DMS114 treated with DMSO at 0.1 percent for 48 hours (cell line): ENCODE measurements at regions not wholly inside any gene's neighbourhood (a gene's known extent, or its start where the extent isn't known, plus 50 kb on each side); places are given as distances from the start of the nearest gene placed in this dataset.
"Not testable (repeated sequence)": the region's sequence is repeated elsewhere in the genome, so short reads cannot be mapped to it uniquely, and the experiment has no call there.

Experiments
- DNase-seq: peaks from one replicate; lab custom pipeline; 2025; ENCODE audit not compliant: unreplicated experiment; lab: John Stamatoyannopoulos, UW

DNA sequence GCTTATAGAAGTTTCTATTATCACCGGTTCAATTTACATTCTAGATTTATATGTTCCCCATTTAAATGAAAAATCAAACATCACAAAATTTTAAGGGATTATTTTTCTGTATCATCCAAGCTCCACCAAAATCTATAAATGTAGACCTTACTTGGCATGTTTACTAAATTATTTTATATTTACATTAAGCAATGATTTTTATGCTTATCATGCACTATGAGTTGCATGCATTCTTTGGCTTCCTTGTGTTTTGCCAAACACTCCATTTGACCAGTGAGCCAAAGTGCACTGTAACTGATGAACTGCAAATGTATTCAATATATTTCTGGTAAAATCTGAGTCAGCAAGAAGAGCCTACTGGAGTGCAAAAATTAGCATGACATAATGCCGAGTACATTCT, 595.5 kb upstream of the PCDH7 start:
- DNase-seq: not testable (repeated sequence)

DNA sequence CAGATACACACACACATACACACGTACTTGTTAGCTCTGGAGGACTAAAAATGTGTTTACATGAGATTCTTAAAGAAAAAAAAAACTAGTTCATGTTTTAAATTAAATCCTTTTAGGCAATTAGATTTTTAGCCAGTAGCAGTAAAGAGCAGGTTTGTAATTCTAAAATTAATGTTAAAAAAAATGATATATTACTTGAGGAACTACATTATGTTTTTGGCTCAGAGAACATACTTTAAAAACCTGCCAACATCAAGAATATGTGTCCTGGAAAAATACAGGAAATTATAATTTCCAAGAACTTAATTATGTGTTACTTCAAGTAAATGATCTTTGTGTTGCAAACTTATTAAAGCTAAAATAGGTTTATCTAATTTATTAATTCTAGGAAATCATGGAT, 594.3 kb upstream of the PCDH7 start:
- no peak for DNase-seq

DNA sequence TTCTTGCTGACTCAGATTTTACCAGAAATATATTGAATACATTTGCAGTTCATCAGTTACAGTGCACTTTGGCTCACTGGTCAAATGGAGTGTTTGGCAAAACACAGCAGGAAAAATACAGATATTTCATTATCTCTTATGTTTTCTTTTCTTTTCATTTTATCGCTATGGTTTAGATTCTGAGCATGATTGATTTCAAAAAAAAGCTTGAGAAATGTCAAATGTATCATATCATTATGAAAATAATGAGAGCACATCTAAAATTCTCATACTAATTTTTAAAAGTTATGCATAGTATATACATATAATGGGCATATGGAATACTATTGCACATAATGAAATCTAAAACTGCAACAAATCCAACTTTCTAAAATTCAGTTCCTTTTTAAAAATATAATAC, 593.8 kb upstream of the PCDH7 start:
- DNase-seq: no peak

DNA sequence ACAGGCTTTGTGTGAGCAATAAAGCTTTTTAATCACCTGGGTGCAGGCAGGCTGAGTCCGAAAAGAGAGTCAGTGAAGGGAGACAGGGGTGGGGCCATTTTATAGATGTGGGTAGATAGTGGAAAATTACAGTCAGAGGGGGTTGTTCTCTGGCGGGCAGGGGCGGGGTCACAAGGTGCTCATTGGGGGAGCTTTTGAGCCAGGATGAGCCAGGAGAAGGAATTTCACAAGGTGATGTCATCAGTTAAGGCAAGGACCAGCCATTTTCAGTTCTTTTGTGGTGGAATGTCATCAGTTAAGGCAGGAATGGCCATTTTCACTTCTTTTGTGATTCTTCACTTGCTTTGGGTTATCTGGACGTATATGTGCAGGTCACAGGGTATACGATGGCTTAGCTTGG, 571.3 kb upstream of the PCDH7 start:
- DNase-seq: not testable (repeated sequence)

DNA sequence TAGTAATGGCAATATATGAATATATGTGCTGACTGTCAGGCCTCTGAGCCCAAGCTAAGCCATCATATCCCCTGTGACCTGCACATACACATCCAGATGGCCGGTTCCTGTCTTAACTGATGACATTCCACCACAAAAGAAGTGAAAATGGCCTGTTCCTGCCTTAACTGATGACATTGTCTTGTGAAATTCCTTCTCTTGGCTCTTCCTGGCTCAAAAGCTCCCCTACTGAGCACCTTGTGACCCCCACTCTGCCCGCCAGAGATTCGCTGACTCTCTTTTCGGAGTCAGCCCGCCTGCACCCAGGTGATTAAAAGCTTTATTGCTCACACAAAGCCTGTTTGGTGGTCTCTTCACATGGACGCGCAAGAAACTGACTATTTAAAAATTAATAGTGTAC, 570.6 kb upstream of the PCDH7 start:
- DNase-seq: not testable (repeated sequence)

DNA sequence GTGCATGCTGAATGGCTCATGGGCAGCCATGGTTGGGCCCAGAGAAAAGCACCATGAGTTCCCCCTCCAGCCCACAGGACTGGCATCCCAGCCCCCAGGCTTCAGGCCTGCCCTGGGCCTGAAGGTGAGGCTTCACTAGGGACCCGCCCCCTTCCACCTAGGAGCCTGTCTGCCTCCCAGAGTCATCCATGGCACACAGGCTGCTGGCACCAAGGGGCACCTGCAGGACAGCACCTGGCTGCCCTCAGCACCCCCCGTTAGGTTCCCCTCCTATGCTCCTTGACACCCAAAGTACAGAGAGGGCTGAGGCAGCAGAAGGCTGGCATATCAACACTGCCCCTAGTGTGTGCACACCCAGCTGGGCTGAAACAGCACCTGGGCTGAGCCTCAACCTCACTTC, 566.7 kb upstream of the PCDH7 start:
- no peak for DNase-seq

DNA sequence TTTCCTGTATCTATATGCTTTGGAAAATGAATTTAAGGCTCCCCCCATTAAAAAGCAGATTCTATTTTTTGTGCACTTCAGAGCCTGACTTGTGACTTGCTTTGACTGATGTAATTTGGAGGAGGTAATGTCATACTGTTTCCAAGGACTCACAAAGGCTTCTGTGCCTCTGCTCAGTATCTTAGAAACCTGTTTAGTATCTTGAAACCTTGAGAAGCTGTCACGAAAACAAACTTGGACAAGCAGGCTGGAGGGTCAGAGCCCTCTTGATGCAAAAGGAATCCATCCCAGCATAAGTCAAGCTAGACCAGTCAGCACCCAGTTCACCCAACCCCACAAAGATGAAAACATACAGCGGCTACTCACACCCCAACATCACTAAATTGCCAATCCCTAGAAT, 560.0 kb upstream of the PCDH7 start:
- DNase-seq: no peak

DNA sequence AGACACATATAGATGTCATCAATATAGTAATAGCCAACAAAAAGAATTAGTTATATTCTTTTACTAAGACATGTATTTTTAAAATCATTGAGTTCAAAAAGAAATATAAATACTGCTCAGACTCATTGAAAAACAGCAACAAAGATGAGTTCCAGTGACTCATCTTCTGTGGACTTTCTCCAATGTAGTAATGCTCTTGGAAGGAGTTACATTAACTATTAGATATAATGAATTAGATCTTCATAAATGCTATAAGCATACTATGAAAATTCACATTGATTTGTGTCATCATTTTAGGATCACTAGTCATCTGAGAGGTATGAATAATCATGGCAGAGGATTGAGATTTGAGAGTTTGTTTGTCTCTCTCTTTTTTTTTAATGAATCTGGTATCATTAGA, 547.8 kb upstream of the PCDH7 start:
- DNase-seq: no peak

DNA sequence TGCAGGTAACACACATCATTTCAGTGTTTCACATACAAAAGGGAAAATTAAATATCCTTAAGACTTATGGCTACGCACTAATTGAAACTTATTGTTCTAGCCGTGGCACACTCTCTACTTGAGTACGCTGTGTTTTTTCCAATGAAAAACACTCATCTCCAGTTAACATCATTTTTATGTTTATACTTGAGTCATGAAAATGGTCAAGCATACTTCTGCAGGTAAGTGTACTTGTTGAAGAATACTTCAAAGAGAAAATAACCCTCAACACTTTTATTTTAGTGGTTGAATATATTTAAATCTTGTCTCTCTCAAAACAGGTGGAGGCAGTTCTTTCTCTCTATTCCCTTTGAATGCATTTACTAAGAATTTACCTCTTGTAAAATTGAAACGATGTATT, 538.7 kb upstream of the PCDH7 start:
- DNase-seq: no peak

DNA sequence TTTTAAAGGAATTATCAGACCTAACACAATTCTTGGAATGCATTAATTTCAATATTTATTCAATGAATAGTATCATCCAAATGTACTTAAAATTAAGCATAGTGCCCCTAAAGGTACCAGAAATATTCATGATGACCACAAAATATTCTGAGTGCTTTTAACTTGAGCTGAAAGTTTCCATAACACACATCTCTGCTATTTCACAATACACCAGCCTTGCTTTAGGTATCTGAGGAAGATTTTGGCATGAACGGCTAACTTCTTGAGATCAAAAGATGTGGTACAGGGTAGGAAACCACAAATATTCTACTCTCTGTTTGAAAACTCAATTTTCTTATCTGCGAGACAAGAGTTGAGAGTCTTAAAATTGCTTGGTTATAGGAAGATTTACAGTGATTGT, 538.3 kb upstream of the PCDH7 start:
- no peak for DNase-seq

DNA sequence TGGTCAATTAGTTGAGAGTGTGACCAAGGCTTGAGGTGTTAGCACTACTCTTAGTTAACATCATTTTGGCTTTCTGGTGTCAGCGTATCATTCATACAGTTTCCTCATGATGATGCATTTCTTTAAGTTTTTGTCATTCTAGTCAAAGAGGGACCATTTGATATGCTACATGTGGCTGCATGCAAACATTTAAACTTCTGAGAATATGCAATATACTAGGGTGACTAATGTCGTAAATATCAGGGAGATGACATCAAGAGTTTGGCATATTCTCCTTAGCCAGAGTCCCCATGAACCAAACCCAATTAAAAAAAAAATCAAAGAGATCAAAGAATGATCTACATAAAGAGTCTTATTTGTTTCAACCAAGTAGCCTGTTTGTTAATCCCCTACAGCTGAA, 537.4 kb upstream of the PCDH7 start:
- no peak for DNase-seq

DNA sequence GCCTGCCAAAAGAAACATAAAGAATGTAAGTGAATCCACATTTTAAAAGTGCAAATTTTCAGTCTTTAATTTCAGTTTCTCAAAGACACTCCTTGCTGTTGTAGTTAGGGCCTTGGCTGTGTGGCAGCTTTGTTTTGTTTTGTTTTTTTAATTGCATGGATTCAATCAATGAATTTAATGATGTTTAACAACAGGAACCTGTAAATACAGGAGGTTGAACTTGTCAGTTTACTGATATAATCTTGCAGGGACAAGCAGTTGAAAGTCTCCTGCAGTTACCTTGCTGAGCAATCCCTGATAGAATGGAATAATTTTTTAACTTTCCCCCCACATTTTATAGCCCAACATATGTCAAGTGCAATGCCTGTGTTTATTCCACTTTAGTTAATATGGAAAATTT, 528.3 kb upstream of the PCDH7 start:
- DNase-seq: no peak

DNA sequence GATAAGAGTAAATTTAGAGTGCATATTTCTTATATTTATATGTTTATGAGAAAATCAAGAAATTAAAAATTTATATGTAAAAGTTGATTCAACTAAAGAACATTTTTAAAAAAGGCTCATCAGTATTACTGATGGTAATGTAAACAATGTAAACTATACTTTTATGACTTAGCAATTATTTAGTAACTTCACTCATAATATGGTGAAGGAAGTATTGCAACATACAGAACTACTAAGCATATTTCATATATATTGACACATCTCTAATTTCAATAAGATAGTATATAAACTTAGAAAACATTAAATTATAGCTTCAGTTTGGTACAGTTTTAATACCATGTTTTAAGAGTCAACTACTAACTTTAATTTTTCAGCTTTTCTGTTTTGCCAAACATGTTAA, 512.8 kb upstream of the PCDH7 start:
- DNase-seq: no peak

DNA sequence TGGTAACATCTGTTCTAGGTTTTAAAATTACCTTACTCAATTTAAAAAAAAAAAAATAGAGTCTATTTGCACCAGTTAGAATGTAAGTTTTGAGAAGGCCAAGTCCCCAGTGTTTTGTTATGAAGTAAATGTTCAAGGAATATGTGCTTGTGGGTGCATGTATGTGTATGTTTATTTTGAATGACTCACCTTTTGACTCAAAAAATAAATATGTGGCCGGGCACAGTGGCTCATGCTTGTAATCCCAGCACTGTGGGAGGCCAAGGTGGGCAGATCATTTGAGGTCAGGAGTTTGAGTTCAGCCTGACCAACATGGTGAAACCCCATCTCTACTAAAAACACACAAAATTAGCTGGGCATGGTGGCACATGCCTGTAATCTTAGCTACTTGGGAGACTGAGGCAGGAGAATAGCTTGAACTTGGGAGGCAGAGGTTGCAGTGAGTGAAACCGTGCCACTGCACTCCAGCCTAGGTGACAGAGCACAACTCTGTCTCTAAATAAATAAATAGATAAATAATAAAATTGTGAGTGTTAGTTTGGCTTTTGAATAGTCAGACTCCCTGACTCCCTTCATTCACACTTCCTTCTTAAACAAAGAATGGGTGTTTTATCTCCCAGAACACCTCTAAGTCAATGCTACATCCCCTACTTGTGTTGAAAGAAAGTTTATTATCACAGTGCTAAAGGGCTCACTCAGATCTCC, 511.3 kb upstream of the PCDH7 start:
- DNase-seq: no peak

DNA sequence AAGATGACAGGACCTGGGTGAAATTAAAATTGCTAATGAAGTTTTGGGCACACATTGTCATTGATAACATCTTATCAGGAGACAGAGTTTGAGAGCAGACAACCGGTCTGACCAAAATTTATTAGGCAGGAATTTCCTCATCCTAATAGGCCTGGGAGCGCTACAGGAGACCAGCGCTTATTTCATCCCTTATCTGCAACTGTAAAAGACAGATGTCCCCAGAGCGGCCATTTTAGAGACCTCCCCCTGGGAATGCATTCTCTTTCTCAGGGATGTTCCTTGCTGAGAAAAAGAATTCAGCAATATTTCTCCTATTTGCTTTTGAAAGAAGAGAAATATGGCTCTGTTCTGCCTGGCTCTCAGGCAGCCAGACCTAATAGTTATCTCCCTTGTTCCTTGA, 504.2 kb upstream of the PCDH7 start:
- DNase-seq: not testable (repeated sequence)

DNA sequence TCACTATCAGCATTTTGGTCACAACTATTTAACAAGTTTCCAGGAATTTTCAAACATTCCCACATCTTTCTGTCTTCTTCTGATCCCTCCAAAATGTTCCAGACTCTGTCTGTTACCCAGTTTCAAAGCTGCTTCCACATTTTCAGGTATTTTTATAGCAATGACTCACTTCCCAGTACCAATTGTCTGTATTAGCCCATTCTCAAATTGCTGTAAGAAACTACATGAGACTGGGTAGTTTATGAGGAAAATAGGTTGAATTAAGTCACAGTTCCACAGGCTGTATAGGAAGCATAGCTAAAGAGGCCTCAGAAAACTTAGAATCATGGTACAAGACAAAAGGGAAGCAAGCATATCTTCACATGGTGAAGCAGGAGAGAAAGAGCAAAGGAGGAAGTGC, 475.0 kb upstream of the PCDH7 start:
- DNase-seq: no peak

DNA sequence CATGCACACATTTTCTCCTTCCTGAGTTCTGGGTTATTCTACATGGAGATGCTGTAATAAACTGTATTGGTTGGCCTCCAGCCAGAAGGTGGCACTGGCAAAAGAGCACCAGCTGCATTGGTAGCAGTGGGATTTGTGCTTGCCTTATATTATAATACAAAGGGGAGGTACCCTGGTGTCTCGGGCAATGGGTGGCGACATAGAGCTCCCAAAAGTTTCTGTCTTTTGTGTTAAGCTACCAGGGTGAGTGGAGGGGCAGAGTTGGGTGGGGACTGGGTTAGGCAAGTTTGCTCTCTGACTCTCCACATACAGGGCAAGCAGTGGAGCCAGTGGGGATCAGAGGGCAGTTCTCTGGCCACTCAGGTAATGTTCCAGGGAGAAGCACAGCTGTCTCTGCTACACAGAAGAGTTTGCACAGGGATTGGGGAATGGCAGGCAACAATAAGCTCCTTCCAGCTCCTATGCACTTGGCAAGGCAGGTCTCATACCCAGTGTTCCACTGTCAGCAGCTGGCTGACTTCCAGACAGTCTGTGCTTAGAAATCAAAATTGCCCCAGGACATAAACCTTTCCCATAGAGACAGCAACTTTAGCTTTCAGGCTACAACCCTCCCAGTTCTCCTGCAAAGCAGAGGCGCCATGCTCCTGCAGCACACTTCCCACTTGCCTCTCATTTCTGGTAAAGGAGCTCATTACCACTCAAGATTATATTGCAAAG, 463.9 kb upstream of the PCDH7 start:
- no peak for DNase-seq

DNA sequence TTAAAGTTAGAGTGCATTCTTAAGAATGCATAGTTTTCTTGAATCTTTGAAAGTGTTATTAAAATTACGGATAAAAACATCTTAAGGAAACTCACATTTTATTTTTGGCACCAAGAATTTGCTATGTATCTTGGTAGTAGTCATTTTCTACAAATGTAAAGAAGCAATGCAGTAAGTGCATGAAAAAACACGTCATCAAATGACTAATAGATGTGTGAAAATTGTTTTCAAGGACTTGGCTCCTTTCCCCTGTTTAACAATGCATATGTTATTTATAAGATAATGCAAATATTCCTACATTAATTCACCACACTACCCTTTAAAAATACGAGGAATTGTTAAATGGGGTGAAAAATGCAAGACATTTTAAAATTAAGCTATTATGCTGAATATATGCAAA, 461.2 kb upstream of the PCDH7 start:
- no peak for DNase-seq

DNA sequence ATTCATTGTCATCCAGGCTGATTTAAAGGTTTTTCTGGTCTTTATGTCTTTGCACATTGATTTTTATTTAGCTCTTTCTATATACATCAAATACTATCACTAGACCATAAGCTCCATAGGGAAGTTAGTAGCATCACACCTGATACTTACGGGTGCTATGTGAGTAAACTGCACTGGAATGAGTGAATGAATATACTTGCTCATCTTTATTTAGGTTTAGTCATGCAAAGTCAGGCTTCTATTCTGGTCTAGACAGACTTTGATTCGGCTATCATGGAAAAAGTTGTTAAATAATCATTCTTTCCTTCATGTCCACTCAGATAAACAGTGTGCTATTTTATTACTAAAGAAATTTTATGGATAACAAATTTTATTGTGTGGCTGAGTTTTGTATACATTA, 457.8 kb upstream of the PCDH7 start:
- DNase-seq: no peak

DNA sequence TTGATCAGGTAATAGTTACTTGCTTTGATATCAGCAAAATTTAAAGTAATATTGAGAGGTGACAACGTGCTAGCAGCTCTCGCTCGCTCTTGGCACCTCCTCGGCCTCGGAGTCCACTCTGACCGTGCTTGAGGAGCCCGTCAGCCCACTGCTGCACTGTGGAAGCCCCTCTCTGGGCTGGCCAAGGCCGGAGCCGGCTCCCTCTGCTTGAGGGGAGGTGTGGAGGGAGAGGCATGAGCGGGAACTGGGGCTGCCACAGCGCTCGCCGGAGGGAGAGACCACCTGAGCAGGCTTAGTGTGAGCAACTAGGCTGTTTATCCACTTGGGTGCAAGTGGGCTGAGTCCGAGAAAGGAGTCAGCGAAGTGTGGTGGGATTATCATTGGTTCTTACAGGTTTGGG, 455.7 kb upstream of the PCDH7 start:
- no peak for DNase-seq

DNA sequence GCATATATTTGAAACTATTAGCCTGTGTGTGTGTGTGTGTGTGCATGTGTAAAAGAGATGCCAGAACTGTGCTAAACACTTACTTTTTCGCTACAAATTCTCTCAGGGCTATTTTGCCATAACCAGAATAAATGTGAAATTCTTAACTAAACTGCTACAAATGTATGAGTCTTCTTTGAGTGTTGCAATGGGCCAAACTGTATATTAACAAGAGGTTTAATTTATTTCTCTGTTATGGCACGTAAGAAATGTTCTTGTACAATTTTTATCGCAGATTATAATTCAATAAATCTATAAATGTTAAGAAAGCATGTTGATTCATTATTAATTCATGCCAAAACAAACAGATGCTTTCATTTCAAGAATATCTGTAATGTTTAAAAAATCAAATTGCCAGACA, 454.5 kb upstream of the PCDH7 start:
- DNase-seq: no peak

DNA sequence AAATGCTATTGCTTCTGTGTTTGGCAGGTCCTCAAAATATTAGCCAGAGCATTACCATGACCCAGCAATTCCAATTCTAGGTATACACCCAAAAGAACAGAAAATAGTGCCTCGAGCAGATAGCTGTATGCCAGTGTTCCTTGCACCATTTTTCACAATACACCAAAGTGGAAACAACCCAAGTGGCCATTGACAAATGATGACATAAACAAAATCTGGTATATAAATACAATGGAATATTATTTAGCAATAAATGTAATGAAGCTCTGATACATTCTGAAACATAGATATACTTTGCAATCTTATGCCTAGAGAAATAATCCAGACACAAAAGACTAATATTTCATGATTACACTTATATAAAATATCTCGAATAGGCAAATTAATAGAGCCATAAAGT, 451.8 kb upstream of the PCDH7 start:
- DNase-seq: no peak

DNA sequence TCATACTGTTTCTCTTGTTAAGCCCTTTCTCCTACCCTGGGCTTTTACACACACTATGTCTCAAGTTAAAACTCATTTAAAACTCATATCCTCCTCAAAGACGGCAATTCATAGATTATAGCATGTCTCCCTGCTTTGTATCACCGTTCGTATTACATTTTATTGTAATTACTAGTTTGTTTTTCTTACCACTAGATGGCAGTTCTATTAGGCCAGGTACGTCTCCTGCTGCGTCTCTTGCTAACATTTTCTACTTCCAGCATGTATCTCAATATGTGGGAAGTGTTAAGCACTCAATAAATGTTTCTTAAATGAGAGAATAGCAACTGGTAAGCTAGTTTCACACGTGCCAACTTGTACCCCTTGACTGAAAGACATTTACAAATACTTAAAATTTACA, 450.3 kb upstream of the PCDH7 start:
- no peak for DNase-seq
